GM19238 (cell line): ENCODE measurements at regions not wholly inside any gene's neighbourhood (a gene's known extent, or its start where the extent isn't known, plus 50 kb on each side); places are given as distances from the start of the nearest gene placed in this dataset.
"Not testable (repeated sequence)": the region's sequence is repeated elsewhere in the genome, so short reads cannot be mapped to it uniquely, and the experiment has no call there.

Source experiments
- DNase-seq: peaks from one replicate; pipeline ENCODE4 v3.0.0; 2011; ENCODE audit warnings: low spot score; ENCODE audit not compliant: insufficient read length

DNA sequence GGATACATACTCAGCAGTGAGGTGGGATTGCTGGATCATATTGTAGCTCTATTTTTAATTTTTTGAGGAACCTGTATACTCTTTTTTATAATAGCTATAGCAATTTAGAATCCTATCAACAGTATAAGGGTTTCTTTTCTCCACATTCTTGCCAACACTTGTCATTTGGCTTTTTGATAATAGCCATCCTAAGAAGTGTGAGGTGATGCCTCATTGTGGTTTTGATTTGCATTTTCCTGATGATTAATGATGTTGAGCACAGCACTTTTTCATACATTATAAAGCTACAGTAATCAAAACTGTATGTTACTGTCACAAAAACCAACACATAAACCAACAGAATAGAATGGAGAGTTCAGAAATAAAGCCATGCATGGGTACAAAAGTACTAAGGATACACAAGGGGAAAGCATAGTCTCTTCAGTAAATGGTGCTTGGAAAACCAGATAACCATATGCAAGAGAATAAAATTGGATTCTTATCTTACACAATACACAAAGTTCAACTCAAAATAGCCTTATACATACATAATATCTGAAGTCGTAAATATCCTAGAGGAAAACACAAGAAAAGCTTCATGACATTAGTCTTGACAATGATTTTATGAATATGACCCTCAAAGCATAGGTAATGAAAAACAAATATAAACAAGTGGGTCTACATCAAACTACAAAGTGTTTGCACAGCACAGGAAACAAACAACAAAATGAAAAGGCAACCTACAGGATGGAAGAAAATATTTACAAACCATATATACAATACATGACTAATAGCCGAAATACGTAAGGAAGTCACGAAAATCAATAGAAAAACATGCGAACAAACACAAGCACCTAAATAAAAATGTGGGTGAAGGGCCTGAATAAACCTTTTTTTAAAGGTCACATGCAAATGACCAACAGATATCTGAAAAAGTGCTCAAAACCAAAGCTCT is 287.8 kb upstream of the DAB2 start:
- DNase-seq: no peak

DNA sequence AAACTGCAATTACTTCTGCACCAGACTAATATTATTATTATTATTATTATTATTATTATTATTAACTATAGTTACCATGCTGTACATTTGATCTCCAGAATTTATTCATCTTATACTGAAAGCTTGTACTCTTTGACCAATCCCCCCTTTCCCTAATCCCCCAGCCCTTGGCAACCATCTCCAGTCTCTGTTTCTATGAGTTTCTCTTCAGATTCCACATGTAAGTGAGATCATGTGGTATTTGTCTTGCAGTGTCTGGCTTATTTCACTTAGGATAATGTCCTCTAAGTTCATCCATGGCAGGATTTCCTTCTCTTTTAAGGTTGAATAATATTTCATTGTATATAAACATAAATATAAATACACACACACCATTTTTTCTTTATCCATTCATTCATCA is 287.0 kb upstream of the DAB2 start:
- DNase-seq: no peak

DNA sequence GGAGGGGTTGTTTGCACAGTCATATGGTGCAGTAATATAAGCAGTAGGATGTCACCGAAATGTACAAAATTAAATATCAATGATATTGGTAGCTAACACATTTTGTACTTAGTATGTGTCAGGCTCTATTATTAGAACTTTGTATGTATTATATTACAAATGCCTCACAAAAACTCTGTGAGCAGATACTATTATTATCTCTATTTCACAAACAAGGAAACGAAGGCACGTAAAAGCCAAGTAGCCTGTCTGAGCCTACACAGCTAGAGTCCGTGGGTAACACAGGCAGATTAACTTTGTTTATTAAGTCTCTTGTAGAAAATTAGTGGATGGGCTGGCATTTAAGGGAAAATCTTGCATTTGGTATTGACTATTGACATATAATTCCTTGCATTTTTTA is 284.3 kb upstream of the DAB2 start:
- no peak for DNase-seq

DNA sequence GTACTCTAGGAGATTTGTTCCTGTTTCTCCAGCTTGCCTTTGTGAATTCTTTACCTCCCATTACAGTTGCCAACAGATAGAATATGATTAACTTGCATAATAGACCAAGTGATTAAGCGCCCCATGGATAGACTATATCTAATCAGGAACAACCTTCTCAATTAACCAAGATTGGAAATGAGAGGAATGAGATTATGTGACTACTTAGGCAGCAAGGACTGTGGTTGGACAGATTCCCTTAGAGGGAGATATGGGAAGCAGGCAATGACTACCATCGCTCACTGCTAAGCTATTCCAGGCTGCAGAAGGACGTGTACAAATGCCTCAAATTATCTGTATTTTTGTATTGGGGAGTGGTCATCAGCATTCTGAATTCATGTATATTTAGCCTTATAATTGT is 278.1 kb upstream of the DAB2 start:
- no peak for DNase-seq

DNA sequence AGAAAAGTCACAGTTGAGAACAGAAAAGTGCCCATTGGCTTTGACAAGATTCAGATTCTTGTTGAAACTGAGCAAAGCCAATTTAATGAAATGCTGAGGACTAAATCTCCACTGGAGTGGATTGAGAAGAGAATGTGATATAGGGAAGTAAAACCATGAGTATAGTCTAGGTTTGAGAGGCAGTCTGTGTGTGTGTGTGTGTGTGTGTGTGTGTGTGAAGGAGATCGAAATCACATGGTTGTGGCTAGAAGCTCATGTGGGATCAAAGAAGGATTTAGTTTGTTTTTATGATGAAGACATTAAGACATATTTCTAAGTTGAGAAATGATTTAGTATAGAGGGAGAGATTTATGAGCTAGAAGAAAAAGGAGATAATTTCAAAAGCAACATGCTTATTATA is 275.7 kb upstream of the DAB2 start:
- DNase-seq: no peak

DNA sequence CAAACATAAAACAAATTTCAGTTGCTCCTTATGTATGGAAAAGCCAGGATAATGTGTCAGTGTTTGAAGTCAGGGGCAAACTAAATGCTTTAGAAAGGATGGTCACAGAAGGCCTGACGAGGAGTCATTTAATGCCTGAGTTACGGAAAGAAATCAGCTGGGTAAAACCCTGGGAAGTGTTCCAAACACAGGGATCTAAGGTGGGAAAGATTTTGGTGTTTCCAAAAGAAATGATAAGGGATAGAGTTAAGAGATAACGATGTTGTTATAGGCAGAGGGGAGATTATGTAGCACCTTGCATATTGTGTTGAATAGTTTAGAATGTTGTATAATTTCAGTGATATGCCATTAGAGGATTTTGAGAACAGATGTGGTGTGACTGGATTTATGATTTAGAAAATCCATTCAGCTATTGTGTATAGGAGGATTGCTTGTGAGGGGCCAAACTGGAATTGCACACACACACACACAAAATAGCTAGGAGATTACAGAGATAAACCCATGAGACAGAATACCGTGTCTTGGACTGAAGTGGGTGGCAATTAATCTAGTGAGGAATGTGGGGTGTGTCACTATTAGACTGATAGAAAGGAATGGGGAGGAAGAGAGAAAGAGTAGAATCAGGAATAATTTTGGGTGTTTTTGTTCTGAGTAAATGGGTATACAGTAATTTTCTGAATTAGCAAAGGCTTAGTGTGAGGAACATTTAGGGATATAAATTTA is 274.2 kb upstream of the DAB2 start:
- DNase-seq: no peak

DNA sequence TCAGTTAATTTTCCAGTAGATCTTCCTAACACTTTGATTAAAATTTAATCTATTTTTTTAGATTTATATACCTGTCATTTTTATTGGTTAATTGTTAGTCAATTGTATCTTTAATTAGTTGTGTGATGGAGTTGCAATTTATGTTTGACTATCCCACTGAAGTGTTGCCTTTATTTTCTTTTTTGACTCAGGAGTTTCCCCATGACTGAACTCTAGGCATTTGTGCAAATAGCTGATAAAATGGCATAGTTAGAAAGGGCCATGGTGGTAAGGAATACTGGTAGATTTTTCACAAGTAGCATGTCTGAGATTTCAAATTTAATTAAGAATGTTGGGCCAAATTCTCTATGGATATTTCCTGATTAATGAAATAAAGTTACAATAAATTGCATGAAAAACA is 273.1 kb upstream of the DAB2 start:
- DNase-seq: no peak

DNA sequence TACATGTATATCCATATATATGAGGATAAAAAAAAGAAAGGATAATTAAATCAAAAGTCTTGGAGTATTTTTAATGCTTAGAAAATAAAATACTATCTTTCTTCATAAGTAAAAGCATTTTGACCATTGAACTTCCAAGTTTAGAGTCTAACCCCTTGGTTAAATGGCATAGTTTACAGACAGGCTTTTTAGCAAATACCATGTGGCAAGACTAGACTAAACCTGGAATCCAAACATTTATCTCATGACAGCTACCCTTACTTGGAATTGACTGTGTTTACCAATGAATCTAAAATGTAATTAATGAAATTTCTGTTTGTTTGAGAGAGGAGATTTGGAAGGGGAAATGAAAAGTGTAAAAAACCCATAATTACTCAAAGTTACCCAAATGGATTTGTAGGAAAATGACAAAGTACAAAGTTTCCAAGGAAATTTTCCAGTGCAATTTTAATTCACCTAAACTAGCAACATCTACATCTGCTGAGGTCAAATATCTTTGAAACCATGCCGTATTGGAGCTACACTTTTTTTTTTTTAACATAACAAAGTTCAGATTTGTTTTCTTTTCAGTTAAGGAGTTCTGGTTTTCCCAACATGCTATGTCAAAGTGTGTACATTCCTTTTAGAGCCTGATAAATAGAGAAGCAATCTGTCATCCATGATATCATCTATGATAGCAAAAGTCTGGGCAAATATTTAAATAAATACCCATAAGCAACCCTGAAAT is 272.1 kb upstream of the DAB2 start:
- no peak for DNase-seq

DNA sequence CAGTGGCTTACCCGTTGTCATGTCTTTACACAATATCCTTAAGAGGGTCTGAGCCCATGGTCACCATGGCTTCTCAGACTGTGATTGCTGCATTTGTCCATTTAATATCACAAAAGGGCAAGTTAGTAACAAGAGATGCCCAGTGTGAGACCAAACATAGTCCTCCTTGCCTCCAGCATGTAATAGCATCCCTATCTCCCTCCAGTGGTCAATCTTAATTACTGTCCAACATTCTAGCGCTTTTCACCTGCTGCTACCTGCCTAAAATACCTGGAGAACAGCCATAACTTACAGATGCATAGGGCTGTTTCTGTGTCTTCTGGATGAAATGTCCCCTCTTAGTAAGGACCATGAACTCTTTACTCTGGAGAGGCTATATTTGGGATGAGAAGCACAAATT is 267.2 kb upstream of the DAB2 start:
- DNase-seq: no peak

DNA sequence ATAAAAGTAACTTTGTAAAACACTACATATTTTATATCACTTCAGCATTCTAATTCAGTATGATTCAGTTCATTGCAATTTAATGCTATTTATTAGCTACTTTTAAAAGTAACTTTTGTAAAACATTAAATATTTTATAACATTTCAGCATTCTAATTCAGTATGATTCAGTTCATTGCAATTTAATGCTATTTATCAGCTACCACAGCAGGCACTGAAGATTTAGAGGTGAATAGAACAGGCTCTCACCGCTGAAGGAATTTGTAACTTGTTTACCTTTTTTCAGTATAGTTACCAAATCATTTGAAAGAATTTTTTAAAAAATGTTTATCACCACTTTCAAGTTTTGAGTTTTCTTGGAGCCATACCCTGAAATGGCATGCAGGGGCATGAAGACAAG is 266.4 kb upstream of the DAB2 start:
- DNase-seq: no peak

DNA sequence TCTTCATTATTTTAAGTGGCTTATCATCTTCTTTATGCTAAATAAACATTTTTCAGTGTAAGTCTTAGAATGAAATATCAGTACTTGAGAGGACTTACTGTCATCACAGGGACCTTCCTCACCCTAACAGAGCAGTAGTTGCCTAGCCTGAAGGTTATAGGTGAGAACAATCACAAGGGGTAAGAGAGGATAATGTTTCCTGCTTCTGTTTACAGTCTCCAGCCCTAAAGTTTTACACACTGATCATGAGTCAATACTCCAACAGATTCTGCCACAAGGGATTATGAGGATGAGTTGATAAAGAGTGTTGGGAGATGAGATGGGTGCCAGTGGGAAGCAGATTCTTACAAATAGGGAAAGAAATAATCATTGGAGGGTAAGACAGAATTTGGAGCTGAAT is 265.1 kb upstream of the DAB2 start:
- DNase-seq: no peak

DNA sequence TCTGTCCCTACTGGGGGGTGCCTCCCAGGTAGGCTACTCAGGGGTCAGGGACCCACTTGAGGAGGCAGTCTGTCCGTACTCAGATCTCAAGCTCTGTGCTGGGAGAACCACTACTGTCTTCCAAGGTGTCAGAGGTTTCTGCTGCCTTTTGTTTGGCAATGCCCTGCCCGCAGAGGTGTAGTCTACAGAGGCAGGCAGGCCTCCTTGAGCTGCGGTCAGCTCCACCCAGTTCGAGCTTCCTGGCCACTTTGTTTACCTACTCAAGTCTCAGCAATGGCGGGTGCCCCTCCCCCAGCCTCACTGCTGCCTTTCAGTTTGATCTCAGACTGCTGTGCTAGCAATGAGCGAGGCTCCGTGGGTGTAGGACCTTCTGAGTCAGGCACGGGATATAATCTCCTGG is 263.1 kb upstream of the DAB2 start:
- DNase-seq: not testable (repeated sequence)

DNA sequence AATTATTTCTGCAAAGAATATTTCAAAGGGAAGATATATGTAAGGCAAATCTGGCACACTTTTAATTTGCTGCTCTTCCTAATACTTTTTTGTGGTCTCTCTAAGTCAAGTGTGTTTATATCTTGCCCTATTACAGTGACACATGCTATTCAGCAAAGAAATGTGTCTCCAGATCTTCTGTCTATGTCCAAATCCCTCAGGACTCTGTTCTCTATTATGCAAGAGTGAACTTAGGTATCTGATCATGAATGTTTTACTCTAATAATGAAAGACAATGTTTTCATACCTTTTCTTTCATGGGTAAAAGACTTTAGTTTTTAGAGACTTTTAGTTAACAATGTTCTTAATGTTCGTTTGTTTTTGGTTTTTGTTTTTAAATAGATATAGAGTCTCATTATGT is 255.4 kb upstream of the DAB2 start:
- DNase-seq: no peak

DNA sequence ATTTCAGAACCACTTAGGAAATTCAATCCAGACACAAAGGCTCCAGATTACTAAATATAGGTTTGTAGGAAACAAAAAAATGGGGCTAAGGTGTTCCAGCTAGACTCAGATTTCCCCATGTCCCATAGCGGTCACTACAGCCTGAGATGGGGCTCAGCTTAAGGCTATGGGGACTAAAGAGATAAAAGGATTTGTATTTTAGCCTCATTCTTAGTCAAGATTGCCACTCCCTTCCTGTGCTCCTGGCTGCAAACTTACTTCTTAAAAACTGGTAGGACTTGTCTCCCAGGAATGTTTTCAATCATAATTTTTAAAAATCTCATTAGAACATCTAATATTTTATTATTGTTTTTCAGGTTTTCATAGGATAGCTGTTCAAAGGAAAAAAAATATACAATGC is 253.8 kb upstream of the DAB2 start:
- DNase-seq: no peak

DNA sequence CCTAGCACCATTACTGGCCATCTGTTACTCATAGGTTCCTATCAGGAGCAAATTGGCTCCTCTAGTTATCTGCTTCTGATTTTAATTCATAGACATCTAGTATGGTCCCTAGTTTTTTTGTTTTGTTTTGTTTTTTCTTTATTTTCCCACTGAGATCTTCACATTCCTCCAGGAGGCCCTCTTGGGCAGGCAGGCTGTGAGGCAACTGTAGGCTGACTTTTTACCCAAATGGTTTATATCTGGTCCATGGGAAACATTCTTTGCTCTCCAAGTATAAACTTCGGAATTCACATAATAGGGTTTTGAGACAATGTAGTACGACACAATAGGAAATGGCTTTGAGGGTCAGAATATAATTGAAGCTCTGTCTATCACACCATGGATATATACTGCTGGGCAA is 250.9 kb upstream of the DAB2 start:
- no peak for DNase-seq

DNA sequence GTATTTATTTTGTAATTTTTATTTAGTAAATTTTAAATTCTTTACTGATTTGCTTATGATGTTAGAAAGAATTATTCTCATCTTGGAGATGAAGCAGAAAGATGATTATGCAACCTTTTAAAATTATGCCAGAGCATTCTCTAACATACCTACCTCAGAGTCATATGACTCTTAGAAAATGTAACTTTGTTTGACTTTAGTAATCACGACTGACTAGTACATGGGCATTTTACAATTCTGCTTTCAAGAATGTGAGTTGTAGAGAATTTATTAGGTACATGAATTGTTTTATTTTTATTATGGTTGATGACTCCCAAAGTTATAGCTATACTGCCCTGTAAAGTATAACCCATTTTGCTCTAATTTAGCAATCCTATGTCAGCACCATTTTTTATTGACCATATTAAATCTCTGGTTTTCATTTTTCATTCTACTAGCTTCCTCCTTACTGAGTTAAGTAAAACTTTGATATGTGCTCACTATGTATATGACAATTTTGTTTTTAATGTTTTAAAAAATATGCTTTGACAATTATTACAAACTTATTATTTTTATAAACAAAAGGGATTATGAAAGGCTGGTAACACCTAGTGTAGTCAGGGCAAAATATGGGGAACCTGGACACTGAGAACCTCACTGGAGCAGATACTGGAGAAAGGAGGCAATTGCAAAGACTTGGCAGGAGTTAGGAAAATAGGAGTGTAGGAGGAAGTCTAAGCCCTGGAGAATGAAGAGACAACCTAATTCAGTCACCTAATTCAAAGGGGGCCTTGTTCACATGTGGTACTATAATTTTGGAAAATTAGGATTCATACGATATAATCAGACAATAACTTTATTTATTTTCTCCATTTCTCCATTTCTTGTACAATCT is 249.7 kb upstream of the DAB2 start:
- DNase-seq: no peak

DNA sequence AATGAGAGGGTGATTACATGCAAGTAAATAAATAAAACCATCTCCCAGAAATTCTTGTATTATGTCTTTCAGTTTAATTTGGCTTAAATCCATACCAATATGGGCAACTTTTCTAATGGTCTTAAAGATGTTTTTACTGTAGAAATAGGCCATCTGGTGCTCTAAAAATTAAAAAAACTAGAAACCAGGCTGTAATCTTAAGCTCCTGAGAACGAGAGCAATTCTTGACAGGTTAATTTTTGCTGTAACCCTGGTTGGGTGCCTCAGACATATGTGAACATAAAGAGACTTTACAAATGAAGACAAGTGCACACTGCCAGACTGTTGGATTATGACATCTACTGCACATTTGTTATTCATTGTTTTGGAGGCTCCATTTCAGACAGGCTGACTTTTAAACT is 246.8 kb upstream of the DAB2 start:
- no peak for DNase-seq

DNA sequence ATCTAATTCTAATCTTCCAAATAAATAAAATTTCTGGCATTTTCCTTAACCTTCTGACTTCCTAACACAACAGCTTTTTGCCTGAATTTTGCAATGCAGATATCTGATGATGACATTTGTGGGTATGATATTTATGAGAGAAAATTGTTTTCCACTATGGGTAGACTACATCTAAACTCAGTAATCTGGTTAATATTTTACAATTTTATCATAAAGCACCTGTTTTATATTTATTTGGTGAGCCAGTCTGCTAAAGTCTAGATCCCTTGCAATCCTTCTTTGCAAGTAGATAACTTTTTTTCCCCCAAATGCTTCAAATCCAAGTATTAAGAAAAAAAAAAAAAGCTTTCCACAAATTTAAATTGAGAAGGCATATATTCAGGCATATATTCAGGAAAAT is 246.2 kb upstream of the DAB2 start:
- DNase-seq: no peak

DNA sequence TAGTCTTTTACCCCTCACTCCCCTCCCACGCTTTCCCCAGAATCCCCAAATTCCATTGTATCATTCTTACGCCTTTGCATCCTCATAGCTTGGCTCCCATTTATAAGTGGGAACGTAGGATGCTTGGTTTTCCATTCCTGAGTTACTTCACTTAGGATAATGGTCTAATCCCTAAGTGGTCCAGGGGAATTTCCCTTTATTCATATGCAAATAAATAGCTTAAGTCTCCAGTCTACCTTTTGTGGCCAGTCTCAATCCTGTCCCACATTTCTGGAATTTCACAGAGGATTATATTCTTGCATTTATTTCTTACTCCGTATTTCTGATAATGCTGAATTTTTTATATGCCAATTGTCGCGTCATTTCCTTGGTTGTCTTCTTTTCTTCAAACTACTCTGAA is 245.6 kb upstream of the DAB2 start:
- DNase-seq: no peak

DNA sequence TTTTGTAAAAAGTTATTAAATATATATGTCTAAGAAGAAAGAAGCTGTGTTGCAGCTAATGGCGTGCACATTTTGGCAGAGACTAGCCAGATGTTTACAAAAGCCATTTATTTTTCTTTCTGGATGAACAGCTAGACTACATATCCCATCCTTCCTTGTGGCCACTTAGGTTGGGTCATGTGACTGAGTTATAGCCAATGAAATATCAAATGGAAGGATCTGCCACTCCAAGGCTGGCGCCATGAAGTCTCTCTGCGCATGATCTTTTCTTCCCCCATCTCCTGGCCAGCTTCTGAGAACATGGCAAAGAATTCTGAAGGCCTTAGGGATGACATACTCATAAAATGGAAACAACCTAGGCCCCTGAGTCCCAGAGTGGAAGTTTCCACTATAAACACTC is 244.2 kb upstream of the DAB2 start:
- no peak for DNase-seq

DNA sequence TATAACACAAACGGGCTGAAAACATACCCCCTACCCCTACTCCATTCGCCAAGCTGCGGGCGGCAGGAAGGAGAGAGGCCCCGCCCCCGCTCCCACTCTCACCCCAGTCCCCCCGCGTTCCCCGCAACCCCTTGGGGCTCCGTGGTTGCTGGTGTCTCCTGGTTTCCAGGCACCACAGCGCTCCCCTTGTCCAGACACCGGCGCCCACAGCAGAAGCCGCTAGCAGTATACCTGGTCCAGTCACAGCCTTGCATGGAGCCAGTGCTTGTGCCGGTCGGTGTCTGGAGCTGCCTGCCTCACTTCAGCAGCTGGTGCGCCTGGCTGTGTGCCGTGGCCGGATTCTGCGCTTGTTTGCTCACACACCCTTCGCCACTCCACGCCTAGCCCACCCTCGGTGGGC is 240.5 kb upstream of the DAB2 start:
- DNase-seq: no peak
